GM18870 (cell line): ENCODE measurements at regions not wholly inside any gene's neighbourhood (a gene's known extent, or its start where the extent isn't known, plus 50 kb on each side); places are given as distances from the start of the nearest gene placed in this dataset.

Source experiments
- ATAC-seq: cut with Tn5 transposase; IDR thresholded peaks from one replicate; pipeline ENCODE4 v1.9.1; 2021; ENCODE audit warnings: moderate library complexity; ENCODE audit not compliant: unreplicated experiment

DNA sequence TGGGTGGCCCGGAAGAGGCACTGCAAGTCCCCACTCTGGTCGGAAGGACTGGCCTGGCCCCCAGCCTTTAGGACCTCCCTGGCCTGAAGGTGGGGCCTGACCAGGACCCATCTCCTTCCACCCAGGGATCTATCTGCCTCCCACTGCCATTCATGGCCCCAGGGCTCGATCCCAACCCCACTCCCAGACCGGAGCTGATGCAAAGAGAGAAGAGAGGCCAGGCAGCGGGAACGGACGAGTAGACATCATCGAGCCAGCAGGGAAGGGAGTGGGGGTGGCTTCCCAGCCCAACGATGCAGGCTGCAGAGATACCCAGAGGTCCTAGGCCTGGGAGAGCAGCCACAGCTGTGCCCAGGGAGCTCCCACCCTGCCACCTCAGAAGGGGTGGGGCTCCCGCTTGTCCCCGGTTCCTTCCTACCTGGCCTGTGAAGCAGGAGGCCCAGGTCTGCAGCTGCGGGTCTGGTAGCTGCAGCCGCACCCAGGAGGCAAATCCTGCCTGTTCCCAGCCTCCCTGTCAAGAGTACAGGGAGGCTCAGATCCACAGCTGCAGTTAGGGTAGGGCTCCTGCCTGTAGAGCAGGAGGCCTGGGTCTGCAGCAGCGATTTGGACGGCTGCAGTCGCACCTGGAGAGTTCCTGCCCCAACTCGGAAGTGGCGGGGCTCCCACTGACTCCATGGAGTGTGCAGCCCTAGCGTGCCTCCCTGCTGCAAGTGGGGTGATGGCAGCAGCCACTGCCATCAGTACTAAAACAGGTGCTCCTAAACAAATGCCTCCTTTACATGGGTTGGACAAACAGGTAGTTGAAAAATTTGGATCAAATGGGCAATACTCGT, 1151.0 kb upstream of the PHF14 start:
- ATAC-seq, result no peak

DNA sequence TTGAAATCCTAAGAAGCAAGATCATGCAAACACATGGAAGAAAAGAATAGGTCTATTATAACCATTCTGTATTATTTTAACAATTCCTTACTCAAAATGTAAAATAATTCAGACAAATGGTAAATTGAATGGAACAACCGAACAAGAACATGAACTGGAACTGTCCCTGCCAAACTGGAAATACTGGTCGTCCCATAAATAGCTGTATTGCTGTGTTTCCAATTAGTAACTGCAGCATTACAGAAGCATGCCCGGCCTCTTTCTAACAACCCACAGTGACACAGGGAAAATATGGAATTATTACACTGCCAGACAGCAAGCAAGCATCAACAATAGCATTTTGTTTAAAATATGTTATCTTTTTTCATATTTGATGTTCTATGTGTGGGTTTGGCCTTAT, 1138.5 kb upstream of the PHF14 start:
- ATAC-seq, result no peak

DNA sequence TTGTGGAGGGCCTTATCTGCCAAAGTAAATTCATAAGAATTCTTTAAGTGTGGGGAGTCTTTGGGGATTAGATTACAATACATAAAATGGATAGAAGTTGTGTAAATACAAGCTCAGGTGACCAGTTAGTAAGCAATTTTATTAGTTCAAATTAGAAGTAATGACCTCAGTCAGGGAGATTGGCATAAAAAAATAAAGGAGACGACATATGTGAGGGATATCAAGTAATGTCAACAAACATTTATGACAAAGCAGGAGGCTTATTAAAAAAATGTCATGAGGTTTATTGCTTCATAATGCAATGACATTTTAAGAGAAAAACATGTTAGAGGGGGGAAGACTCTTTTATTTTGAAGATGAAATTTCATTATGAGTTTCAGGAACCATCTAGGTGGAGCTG, 1137.0 kb upstream of the PHF14 start:
- no peak for ATAC-seq

- ATAC-seq, result no peak
These were observed 1131.4 kb upstream of the PHF14 start for GRCh38 chr7:9842301-9842700.

- no peak for ATAC-seq
These were observed 1126.8 kb upstream of the PHF14 start for GRCh38 chr7:9846902-9847301.

- no peak for ATAC-seq
These were observed 1119.1 kb upstream of the PHF14 start for GRCh38 chr7:9854605-9855004.

DNA sequence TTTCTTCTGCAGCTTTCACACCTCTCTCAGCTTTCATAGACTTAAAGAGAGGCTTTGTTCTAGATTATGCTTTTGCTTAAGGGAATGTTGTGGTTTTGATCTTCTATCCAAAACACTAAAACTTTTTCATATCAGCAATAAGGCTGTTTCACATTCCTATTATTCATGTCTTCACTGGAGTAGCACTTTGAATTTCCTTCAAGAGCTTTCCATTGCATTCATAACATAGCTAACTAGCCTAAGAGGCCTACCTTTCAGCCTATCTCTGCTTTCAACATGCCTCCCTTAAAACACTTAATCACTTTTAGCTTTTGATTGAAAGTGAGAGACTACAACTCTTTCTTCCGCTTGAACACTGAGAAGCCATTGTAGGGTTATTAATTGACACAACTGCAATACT, 1117.0 kb upstream of the PHF14 start:
- ATAC-seq, result no peak

DNA sequence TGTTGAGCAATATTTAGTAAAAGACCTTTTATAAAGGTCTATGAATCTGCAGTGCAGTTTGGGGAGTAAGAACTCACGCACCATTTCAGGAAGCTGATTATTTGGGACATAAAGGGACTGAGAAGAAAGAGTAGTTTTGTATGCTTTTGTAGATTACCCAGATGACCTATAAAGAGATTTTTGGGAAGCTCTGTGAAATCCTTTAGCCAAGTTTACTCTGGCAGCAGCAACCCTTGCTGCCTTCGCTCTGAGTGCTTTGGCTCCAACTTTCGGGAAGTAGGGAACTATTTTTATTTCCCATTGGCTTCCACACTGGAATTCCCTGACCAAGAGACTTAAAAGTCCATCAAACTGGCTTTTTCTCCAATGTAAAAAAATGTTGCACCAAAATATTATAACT, 1110.1 kb upstream of the PHF14 start:
- ATAC-seq, result no peak

DNA sequence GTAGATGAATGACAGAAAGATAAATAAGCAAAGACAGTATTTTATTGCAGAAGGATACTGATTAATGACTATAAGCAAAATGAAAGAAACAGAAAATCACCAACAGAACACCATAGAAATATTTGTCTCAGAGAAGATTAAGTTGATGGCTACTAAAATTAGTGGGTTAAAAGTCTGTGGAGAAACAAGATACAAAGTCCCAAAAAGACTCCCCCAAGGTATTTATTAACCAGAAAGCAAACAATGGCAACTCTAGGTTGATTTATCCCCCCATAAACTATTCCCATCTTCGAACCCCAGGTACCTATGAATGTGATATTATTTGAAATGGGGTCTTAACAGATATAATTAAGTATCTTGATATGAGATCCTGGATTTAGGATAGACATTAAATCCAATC, 1104.5 kb upstream of the PHF14 start:
- no peak for ATAC-seq

GRCh38 chr7:9869566-9869965, 1104.1 kb upstream of the PHF14 start:
- ATAC-seq, result no peak

GRCh38 chr7:9870674-9871073, 1103.0 kb upstream of the PHF14 start:
- no peak for ATAC-seq

DNA sequence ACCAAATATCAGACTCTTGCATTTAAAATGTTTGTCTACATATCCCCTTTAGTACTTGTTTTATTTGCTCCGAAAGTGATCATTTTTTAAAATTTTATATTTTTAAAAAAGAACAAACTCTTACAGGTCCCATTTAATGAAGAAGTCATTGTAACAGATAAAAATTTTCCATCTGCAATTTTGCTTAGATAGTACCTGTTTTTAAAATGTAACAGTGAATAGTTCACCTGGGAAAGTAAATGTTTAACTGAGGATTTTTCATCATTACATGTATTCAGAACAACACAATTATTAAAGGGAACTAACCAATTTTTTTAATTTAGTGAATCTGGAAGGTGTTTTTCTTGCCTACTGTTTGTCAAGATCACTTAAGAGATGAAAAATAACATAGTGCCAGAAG, 1099.5 kb upstream of the PHF14 start:
- ATAC-seq, result no peak

DNA sequence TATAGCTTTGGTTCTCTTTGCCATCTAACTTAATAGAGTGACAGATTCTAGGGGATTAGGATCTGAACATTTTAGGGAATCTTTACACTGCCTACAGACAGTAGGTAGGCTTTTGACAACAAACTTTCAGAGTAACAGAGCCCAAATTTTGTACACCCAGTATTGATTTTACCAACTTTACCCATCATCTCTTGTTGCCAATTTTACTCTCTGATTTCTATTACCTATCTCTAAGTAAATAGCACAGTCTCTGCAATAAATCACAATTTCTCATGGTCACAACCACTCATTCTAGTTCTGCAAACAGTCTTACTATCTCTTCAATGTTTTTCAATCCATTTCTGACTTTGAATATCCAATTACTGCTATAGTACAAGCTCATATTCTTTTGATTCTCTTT, 1097.6 kb upstream of the PHF14 start:
- no peak for ATAC-seq

DNA sequence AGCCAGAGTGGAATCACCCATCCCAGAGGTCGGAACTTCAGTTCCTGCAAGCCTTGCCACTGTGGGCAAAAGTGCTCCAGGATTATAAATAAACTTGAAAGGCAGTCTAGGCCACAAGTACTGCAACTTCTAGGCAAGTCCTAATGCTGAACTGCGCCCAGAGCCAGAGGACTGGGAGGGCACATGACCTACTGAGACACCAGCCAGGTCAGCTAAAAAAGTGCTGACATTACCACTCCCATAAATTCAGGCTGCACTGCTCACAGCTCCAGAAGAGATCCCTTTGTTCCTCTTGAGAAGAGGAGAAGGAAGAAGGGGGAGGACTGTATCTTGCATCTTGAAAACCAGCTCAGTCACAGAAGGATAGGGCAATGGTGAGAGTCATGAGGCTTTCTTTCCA, 1084.1 kb upstream of the PHF14 start:
- no peak for ATAC-seq

GRCh38 chr7:9890092-9890491, 1083.6 kb upstream of the PHF14 start:
- ATAC-seq, result no peak

GRCh38 chr7:9891056-9891455, 1082.6 kb upstream of the PHF14 start:
- no peak for ATAC-seq

DNA sequence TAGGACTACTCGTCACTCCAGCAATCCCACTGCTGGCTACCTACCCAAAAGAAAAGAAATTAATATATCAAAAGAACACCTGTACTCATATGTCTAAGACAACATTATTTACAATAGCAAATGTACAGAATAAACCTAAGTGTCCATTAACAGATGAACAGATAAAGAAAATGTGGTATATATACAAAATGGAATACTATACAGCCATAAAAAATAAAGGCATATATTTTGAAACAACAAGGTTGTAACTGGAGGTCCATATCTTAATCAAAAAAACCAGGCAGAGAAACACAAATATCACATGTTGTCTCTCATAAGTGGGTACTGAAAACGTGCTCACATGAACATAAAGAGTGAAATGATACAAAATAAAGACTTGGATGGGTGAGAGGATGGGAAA, 1073.3 kb upstream of the PHF14 start:
- ATAC-seq, result no peak

DNA sequence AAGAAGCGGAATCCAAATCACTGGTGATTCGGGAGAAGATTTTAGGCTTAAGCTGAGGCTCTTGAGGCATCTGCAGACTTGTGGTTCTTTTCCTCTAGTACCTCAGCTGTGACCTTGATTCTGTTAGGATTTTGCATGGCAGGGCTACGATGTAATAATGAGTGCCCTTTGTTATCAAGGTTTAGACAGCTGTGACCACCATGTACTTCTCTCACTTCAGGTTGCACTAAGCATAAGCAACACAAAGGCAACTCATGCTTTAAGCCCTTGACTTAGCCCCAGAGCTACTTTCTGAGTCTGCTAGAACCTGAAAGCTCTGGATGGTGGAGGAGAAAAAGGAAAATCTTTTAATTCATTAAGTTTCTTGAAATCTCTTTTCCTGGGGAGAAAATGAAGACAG, 1052.3 kb upstream of the PHF14 start:
- no peak for ATAC-seq

DNA sequence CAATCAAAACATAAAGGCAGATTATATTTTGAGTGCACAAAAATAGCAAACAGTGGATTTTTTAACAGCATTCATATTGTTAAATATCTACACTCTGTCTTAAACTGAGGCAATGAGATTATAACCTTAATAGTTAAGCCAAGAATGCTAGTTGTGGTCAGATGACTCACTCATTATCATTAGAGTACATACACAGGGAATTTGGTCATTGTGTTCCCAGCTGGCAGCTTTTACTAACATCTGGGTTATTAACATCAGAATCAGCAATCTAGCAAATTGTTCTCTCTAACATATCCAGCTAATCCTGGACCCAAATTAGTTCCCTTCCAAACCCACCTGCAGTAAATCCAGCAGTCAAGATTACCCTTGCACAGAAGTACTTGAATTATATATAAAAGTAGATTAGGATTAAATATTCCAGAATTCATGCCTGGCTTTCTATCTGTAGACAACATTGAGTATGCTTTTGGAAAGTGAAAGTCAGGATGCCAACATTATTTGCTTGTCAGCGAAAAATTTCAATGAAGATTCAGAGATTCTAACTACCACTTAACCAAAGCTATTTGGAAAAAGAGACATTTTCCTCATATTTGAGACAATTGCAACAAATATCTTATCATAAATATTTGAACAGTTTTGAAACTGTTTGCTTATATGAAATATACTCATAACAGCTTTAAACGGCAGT, 1035.6 kb upstream of the PHF14 start:
- ATAC-seq, result no peak

- no peak for ATAC-seq
These were observed 1034.5 kb upstream of the PHF14 start for GRCh38 chr7:9939176-9939575.

GRCh38 chr7:9945131-9945530, 1028.5 kb upstream of the PHF14 start:
- ATAC-seq, result no peak

DNA sequence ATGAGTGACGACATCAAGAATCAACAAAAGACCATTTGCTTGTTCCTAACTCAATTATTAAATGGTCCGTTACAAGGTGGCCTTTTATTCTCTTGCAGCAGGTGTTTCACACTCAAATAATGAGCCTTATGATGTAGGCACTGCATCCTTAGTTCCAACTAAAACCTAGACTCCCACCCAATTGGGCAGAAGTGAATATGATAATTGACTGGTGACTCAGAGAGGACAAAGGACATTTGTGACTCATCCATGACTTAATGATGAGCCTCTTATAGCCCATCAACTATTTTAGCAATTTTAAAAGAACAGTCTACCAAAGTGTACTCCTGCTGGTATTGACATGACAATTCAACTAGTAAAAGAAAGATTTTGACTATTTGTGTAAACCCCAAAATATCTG, 1027.8 kb upstream of the PHF14 start:
- no peak for ATAC-seq

DNA sequence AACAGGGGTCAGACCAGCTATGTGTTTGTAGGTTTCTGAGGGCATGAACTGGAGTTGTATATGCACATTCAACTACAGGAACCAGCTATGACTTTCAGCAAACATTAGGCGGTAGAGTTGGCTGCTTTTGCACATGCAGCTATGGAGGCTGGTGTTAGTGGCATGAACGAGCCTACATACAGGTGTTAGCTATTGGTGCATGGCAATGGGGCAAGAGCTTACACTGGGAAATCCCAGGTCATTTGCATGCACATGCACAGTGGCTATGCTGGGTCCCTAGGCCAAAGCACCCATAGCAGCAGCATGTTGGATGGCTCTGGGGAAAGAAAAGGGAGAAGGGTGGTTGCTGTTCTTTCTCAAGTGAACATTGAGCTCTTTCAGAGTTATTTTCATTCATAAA, 1018.5 kb upstream of the PHF14 start:
- no peak for ATAC-seq
